Fibroblast of skin of scalp (primary cell): ENCODE measurements at regions not wholly inside any gene's neighbourhood (a gene's known extent, or its start where the extent isn't known, plus 50 kb on each side); places are given as distances from the start of the nearest gene placed in this dataset.
"Not testable (repeated sequence)": the region's sequence is repeated elsewhere in the genome, so short reads cannot be mapped to it uniquely, and the experiment has no call there.

ENCODE experiments used
- DNase-seq: peaks from one replicate; pipeline ENCODE4 v3.0.0-alpha.2; 2013

GRCh38 chr4:18626996-18627395 lies 605.4 kb upstream of the LCORL start:
- DNase-seq = no peak

DNA sequence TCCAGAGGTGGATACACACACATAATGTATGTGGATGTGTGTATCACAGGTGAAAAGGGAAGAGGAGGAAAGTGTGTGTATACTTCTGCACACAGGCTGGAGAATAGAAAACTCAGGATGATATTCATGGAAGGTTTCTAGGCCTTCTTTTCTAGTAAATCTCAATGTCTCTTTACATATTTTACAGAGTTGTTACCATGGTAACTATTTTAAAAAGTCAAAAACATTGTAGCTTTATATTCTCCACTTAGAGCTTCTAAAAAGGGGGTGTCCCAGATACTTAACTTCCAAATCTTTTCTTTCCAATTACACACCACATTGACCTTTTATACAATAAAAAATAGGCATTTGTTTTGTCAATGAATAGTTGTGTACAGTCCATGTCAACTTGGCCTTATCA lies 604.8 kb upstream of the LCORL start:
- DNase-seq = no peak

DNA sequence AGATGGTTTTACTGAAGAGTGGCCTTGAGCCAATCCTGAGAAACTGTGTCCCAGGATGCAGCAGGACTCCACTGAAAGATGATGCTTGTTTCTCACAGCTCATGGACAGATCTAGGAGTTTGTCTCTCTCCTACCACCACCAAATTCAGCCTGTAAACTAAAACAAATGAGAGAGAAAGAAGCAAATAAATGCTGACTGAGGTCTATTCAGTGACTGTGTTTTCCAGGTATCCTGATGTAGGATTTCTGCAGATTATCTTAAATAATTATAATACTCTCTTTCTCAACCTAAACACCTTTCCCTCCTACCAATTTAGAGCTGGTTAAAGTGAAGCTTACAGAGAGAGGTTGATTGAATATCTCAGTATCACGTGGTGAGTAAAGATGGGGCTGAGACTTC lies 599.6 kb upstream of the LCORL start:
- DNase-seq = no peak

GRCh38 chr4:18616720-18617119 lies 595.2 kb upstream of the LCORL start:
- no peak for DNase-seq

GRCh38 chr4:18611026-18611425 lies 589.5 kb upstream of the LCORL start:
- DNase-seq = no peak

DNA sequence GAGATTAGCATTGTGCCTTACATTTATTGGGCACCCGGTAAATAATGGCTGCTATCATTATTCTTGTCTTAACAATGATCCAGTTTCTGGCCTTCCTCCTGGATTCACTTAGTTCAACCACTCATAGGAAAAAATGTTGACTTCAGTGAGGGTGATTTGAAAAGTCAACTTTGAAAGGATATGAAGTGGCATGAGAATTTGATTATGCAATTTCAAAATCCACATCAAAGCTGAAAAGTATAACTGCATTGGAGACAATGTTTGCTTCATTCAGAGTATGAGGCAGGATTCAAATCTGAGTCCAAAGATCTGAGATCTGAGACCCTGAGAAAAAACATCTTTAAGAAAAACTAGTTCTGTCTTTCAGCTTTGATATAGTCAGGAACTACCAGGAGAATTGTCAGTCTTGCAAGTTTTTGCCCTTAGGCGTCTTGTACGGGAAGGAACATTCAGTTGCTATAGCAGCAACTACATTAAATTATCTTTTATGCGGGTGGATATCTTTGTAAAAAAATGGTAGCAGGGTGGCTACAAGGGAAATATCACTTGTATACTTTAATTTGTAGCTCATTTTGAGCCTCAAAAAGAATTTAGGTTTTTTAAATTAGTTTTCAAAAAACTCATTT lies 587.5 kb upstream of the LCORL start:
- no peak for DNase-seq

- DNase-seq = not testable (repeated sequence)
These were observed 581.1 kb upstream of the LCORL start for GRCh38 chr4:18602610-18603009.

GRCh38 chr4:18593297-18594002 lies 571.9 kb upstream of the LCORL start:
- peak; percentile 70 for DNase-seq

GRCh38 chr4:18582841-18583240 lies 561.3 kb upstream of the LCORL start:
- DNase-seq = no peak

DNA sequence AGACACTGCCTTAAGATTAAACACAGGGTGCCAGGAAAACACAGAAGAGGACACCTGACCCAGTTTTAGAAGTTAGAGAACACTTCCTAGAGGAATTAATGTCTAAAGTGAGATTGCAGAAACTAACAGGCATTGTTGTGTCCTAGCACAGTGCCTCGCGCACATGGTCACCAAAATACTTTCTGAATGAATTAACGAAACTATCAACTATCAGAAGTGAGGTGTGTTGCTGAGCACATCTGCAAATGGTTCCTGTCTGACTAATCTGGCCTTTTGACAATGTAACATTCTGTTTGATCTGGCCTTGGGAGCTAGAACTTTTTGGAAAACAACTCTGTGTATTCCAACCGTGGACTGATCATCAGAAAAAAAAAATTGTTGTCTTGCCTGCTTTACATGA lies 556.8 kb upstream of the LCORL start:
- DNase-seq = no peak

DNA sequence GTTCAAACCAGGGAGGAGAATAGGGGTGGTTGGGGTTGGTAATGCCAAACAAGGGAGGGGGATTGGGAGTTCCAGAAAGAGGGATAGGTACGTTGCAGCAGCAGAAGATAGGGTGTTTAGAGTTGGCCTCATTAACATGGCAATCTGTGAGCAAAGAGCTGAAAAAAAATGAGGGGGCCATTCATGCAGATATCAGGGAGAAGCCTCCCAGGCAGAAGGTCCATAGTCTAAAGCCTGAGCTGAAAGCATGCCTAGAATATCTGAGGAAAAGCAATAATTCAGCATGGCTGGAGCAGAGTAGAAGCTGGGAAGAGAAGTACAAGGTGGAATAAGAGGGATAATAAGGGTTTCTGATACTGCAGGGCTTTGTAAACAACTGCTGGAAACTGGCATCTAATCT lies 550.9 kb upstream of the LCORL start:
- no peak for DNase-seq

GRCh38 chr4:18571301-18571761 lies 549.8 kb upstream of the LCORL start:
- no peak for DNase-seq

- no peak for DNase-seq
These were observed 548.8 kb upstream of the LCORL start for GRCh38 chr4:18570370-18570769.

GRCh38 chr4:18568600-18568999 lies 547.0 kb upstream of the LCORL start:
- no peak for DNase-seq

DNA sequence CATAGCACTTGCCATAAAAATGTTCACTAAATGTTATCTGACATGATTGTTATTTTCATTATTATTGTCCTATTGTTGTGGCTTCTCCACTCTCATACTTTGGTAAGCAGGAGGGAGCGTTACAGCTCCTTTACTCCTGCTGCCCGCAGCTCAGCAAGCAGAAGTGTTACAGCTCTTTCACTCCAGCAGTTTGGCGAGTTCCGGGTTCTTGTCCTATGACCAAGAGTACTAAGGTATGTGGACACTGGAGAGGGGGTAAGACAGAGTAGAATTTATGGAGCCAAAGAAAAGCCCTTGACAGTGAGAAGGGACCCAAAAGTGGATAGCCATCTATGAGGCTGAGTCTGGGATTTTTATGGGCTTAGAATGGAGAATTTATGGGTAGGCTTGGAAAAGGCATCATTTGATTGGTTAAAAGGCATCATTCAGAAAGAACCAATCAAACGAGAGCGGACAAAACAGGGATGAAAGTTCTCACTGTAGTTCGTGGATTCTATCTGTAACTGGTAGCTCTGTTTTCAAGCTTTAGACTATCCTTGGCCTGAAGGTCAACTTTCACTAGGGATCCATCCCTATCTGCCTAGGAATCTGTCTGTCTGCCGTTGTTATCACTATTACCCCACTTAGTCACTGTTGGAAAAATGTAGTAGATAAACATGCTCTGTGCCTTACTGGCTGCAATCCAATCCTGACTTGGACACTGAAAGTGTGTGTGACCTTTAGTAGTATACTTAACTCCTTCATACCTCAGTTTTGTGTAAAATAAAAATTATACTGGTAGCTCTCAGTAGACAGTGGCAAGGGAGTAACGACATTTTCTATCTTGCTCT lies 545.6 kb upstream of the LCORL start:
- DNase-seq = peak; percentile 2

- DNase-seq = no peak
These were observed 537.9 kb upstream of the LCORL start for GRCh38 chr4:18559492-18559891.

GRCh38 chr4:18556402-18556801 lies 534.8 kb upstream of the LCORL start:
- no peak for DNase-seq

DNA sequence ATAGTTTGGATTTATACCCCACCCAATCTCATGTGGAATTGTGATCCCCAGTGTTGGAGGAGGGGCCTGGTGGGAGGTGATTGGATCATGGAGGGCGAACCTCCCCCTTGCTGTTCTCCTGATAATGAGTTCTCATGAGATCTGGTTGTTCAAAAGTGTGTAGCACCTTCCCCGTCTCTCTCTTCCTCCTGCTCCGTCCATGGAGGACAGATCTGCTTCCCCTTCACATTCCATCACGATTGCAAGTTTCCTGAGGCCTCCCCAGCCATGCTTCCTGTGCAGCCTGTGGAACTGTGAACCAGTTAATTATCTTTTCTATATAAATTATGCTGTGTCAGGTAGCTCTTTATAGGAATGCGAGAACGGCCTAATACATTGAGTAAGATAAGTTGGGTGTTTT lies 518.8 kb upstream of the LCORL start:
- no peak for DNase-seq

DNA sequence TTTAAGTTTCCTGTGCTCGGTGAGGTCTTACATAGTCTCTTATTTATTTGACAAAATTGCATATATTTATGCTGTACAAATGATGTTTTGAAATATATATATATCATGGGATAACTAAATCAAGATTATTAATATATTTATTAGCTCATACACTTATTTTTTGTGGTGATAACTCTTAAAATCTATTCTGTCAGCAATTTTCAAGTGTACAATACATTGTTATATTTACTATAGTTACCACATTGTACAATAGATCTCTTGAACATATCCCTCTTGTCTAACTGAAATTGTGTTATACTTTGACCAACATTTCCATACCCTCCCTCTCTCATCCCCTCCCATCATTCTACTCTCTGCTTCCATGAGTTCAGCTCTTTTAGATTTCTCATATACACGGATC lies 516.6 kb upstream of the LCORL start:
- DNase-seq = no peak

- no peak for DNase-seq
These were observed 514.9 kb upstream of the LCORL start for GRCh38 chr4:18536428-18536827.

DNA sequence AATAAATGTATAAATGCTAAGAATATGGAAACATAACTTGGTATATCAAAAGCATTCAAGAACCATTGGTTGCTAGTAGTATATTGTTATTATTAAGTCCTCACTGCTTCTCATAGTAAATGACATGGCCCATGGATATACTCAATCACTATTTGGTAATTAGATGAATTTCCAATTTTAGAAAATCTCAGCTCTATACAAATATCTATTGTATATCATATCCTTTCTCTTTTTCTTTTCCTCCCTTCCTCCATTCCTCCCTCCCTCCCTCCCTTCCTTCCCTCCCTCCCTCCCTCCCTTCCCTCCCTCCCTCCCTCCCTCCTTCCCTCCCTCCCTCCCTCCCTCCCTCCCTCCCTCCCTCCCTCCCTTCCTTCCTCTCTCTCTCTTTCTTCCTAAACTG lies 514.4 kb upstream of the LCORL start:
- no peak for DNase-seq

- no peak for DNase-seq
These were observed 511.8 kb upstream of the LCORL start for GRCh38 chr4:18533262-18533775.

DNA sequence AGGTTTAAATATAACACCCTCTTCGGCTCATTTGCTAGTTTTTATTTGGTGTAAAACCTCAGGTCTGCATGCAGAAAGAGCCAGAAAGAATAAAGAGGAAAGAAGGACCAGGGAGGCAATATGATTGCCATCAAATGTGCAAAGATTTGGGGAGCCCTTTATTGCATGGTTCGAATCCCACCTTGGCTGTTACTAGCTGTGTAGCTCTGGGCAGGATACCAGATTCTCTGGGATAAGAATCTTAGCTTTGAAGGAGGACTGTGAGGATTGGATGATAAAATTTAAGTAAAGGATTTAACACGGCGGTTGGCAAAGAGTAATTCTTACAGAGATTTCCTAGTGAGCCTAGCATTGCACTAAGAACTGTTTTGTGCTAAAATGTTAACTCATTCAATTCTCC lies 510.2 kb upstream of the LCORL start:
- DNase-seq = no peak
